H1 (cell line): ENCODE measurements at regions not wholly inside any gene's neighbourhood (a gene's known extent, or its start where the extent isn't known, plus 50 kb on each side); places are given as distances from the start of the nearest gene placed in this dataset.

ENCODE experiments used
- CTCF ChIP-seq, 3 experiments: IDR thresholded peaks; 1 replicate in 2 of 3; 2 replicates in 1 of 3; pipeline versions ENCODE4 v1.5.1 to v1.6.1; 2011; ENCODE audit warnings: low read length in 3 of 3, mild to moderate bottlenecking in 3 of 3, inconsistent platforms in 2 of 3, low read depth in 1 of 3, moderate library complexity in 1 of 3; ENCODE audit not compliant: insufficient read depth in 1 of 3; ENCODE audit errors: control extremely low read depth in 1 of 3
- JUND ChIP-seq: IDR thresholded peaks from 2 replicates; pipeline ENCODE4 v1.6.1; 2011; ENCODE audit warnings: mild to moderate bottlenecking, improper control_type of control experiment, low read length

DNA sequence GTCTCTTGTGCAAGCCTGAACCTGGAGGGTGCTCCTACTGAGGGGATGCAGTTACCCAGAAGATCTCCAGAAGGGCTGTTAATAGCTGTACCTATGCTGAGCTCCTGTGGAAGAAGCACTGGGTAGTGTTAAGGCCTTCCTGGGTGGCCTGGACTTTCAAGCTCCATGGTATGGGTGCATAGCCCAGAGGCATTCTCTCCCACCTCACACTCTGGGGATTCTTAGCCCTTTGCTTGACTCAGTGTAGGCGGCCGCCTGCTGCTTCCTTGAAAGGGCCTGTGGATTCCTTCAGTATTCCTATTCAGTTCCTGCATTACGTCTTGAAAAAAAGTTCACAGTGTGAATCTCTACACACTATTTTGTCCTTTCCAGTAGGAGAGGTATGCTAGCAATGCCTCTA, 235.7 kb upstream of the MAGEB16 start:
- TF ChIP-seq JUND (no peak), CTCF (IDR thresholded peaks at IDR 0.05; ENCODE audit: control extremely low read depth in 1 of 3, insufficient read depth in 1 of 3, low read depth in 1 of 3, low read length in 3 of 3) (no peak)
